Transverse colon (tissue), 4 donors: ENCODE measurements at regions not wholly inside any gene's neighbourhood (a gene's known extent, or its start where the extent isn't known, plus 50 kb on each side); places are given as distances from the start of the nearest gene placed in this dataset.

ENCODE experiments used
- DNase-seq: peaks from one replicate; pipeline ENCODE4 v3.0.0-alpha.2; 2019
- H3K27ac ChIP-seq, 4 donors: fragments of 200-600 bp; sonication (generic); 2 replicates each; pipeline ENCODE4 v1.5.1; 2016 to 2018; ENCODE audit warnings: inconsistent platforms in 4 of 4
- H3K27me3 ChIP-seq: fragments of 200-600 bp; sonication (generic); 2 replicates; pipeline ENCODE4 v1.5.1; 2017; ENCODE audit warnings: inconsistent platforms
- H3K36me3 ChIP-seq, 4 donors: fragments of 200-600 bp; sonication (generic); 2 replicates each; pipeline ENCODE4 v1.5.1; 2017 to 2019; ENCODE audit warnings: inconsistent platforms in 4 of 4
- H3K4me1 ChIP-seq, 4 donors: fragments of 200-600 bp; sonication (generic); 2 replicates each; pipeline ENCODE4 v1.5.1; 2017 to 2020; ENCODE audit warnings: inconsistent platforms in 4 of 4
- H3K4me3 ChIP-seq, 4 donors: fragments of 200-600 bp; sonication (generic); 1 replicate in 1 of 4; 2 replicates in 3 of 4; pipeline versions ENCODE4 v1.5.1 to v1.6.1; 2017 to 2019; ENCODE audit warnings: inconsistent platforms in 4 of 4
- H3K9me3 ChIP-seq, 2 donors: fragments of 200-600 bp; sonication (generic); 2 replicates each; pipeline ENCODE4 v1.5.1; 2017 to 2019; ENCODE audit warnings: inconsistent platforms in 2 of 2
- CTCF ChIP-seq, 5 experiments: fragments of 200-600 bp in 3 of 5; fragments of 450-650 bp in 2 of 5; sonication (generic) in 3 of 5; IDR thresholded peaks; 1 replicate in 2 of 5; 2 replicates in 3 of 5; pipeline ENCODE4 v1.5.1; 2016 to 2017; ENCODE audit warnings: antibody characterized with exemption in 5 of 5, inconsistent platforms in 3 of 5, mild to moderate bottlenecking in 2 of 5, moderate library complexity in 1 of 5
- EP300 ChIP-seq: sonication (generic); formaldehyde crosslinking; IDR thresholded peaks from one replicate; pipeline ENCODE4 v1.6.1; 2017; ENCODE audit warnings: antibody characterized with exemption, low read depth
- POLR2A ChIP-seq: fragments of 450-650 bp; IDR thresholded peaks from one replicate; pipeline ENCODE4 v1.6.1; 2016; ENCODE audit warnings: antibody characterized with exemption, mild to moderate bottlenecking, moderate library complexity
- POLR2AphosphoS5 ChIP-seq, 3 donors: sonication (generic); formaldehyde crosslinking; IDR thresholded peaks; one replicate each; pipeline ENCODE4 v1.6.1; 2016; ENCODE audit warnings: antibody characterized with exemption in 3 of 3
- WGBS, 2 donors: methylation state at CpG; one replicate each; pipeline ENCODE4 v1.1.5; 2018; ENCODE audit warnings: low coverage in 1 of 2; 5-methylcytosine and 5-hydroxymethylcytosine counted together
- in situ Hi-C, 4 donors: fragments of 200-750 bp; cut with MboI; loops; one replicate each; pipeline versions ENCODE4 v1.15.0 to v1.15.1; 2017; ENCODE audit warnings: low sequenced_read_pairs in 3 of 4, low pct_ligation_motif_present in 1 of 4, low pct_unique_long_range_greater_than_20kb in 1 of 4
- intact Hi-C: fragments of 100-400 bp; cut with DNase I; formaldehyde crosslinking; loops from one replicate; pipeline ENCODE4 v1.15.1; 2023; ENCODE audit warnings: low total_unique reads

- no peaks in the 10 kb centered on the region for H3K4me1 ChIP-seq
- no peak for TF ChIP-seq CTCF (IDR thresholded peaks at IDR 0.05)
- no peak for TF ChIP-seq POLR2AphosphoS5 (IDR thresholded peaks at IDR 0.05)
- TF ChIP-seq EP300: no peak
- TF ChIP-seq POLR2A: no peak
- no peaks in the 10 kb centered on the region for H3K9me3 ChIP-seq
- 75 to 100% methylated on average over 1 of the region's 1 CpG for WGBS, 2 donors
- in situ Hi-C loops: no loop called here
- no peaks in the 10 kb centered on the region for H3K27me3 ChIP-seq
- no peak overlapping the region for H3K4me3 ChIP-seq
- no peak for DNase-seq
- no peak overlapping the region for H3K27ac ChIP-seq
- intact Hi-C loops: no loop called here
- no peaks in the 10 kb centered on the region for H3K36me3 ChIP-seq
Measured at GRCh38 chr9:13548535-13548934, 269.0 kb upstream of the MPDZ start.

- WGBS, 2 donors: 46 to 70% methylated on average over 2 to 5 of the region's 5 CpGs
- in situ Hi-C loops: no loop called here
- no peaks in the 10 kb centered on the region for H3K4me1 ChIP-seq
- intact Hi-C loops: no loop called here
- no peak overlapping the region for H3K4me3 ChIP-seq
- H3K9me3 ChIP-seq: no peaks in the 10 kb centered on the region
- H3K27ac ChIP-seq: no peak overlapping the region
- no peaks in the 10 kb centered on the region for H3K36me3 ChIP-seq
- no peak for TF ChIP-seq POLR2AphosphoS5 (IDR thresholded peaks at IDR 0.05)
- no peak for TF ChIP-seq EP300
- no peak for TF ChIP-seq CTCF (IDR thresholded peaks at IDR 0.05)
- H3K27me3 ChIP-seq: no peaks in the 10 kb centered on the region
- DNase-seq: no peak
Measured at GRCh38 chr9:13535141-13535540, 255.6 kb upstream of the MPDZ start.

GRCh38 chr9:13534006-13534405 lies 254.5 kb upstream of the MPDZ start:
- in situ Hi-C loops: no loop called here
- WGBS, 2 donors: 86 to 91% methylated on average over 1 to 2 of the region's 2 CpGs

GRCh38 chr9:13532407-13532806 lies 252.9 kb upstream of the MPDZ start:
- H3K27me3 ChIP-seq: no peaks in the 10 kb centered on the region
- intact Hi-C loops (no loop called here), in situ Hi-C loops (no loop called here)
- H3K36me3 ChIP-seq: no peaks in the 10 kb centered on the region
- TF ChIP-seq POLR2A (no peak), POLR2AphosphoS5 (IDR thresholded peaks at IDR 0.05) (no peak), EP300 (no peak), CTCF (IDR thresholded peaks at IDR 0.05) (no peak)
- no peak overlapping the region for H3K4me3 ChIP-seq
- no peaks in the 10 kb centered on the region for H3K4me1 ChIP-seq
- H3K27ac ChIP-seq: no peak overlapping the region
- WGBS, 2 donors: 46 to 50% methylated on average over 1 to 2 of the region's 2 CpGs
- DNase-seq: no peak
- H3K9me3 ChIP-seq: no peaks in the 10 kb centered on the region

More at GRCh38 chr9:13534006-13534405, 254.5 kb upstream of the MPDZ start:
- H3K36me3 ChIP-seq: no peaks in the 10 kb centered on the region
- no peaks in the 10 kb centered on the region for H3K27me3 ChIP-seq
- H3K4me3 ChIP-seq: no peak overlapping the region
- H3K4me1 ChIP-seq: no peaks in the 10 kb centered on the region
- no peaks in the 10 kb centered on the region for H3K9me3 ChIP-seq
- DNase-seq: no peak
- H3K27ac ChIP-seq: no peak overlapping the region
- TF ChIP-seq POLR2A (no peak), POLR2AphosphoS5 (IDR thresholded peaks at IDR 0.05) (no peak), CTCF (IDR thresholded peaks at IDR 0.05) (no peak), EP300 (no peak)
- intact Hi-C loops: no loop called here
